Left kidney (tissue), 1 donor: ENCODE measurements at regions not wholly inside any gene's neighbourhood (a gene's known extent, or its start where the extent isn't known, plus 50 kb on each side); places are given as distances from the start of the nearest gene placed in this dataset.

Experiments
- DNase-seq: peaks from one replicate; pipeline ENCODE4 v3.0.0-alpha.2; 2013

DNA sequence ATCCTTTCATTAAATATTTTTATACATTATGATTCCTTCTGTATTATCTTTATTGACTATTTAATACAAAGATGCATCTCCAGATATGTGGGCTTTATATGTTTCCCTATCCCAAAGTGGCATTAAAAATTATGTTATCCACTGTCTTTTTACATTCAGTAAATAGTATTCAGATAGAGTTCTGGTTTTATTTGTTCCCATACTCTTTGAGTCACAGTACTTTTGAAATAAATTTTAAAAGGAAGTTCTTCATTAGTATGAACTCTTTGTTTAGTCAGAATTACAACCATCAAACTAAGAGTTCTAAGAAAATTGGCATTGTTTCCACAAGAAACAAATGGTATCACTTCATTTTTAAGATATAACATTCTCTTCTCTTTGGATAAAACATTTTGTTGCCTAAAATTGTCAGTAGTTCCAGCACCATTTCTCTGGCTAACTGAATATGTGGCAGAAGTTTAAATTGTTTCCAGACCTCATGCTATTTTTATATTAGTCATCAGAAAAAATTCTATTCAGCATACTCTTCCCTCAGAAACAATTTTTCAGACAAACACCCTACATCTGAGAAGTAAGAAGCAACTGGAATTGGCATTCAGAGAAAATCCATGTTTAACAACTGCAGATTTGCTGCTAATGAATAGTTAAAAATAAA is 88.5 kb upstream of the COL5A2 start:
- DNase-seq = no peak

GRCh38 chr2:189268763-189269162 is 89.2 kb upstream of the COL5A2 start:
- no peak for DNase-seq

GRCh38 chr2:189273734-189274133 is 94.2 kb upstream of the COL5A2 start:
- no peak for DNase-seq

DNA sequence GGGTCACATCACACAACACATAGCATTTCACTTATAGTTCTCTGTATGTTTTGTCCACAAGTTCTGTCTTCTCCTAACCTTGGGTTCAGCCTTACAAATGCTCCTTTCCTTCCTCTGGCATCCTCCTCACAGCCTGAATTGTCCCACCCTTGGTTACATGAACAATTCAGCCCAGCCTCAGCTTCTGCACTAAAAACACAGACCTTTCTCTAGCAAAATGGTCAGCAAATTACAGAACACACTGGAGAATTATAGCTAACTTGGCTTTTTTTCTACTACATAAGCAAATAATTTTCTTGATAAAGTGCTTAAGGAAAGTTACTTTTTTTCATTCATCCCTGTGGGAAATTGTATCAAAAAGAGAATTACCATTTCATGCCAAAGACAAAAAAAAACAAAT is 94.8 kb upstream of the COL5A2 start:
- DNase-seq = no peak

DNA sequence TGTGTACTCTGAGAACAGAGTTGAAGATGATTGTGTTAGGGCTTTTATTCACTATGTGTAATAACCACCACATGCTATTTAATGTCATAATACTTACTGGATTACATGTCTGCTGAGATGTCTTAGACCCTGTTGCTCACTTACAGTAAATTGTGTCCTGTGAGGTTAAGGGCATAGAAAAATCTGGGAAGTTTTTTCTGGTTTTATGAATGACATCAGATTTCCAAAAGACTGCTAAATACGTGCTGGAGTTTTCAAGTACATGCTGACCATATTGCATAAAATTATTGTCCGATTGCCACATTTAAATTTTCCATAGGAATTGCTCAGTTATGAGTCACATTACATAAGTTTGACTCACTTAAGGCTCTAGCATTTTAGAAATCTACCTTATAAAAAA is 96.7 kb upstream of the COL5A2 start:
- no peak for DNase-seq

DNA sequence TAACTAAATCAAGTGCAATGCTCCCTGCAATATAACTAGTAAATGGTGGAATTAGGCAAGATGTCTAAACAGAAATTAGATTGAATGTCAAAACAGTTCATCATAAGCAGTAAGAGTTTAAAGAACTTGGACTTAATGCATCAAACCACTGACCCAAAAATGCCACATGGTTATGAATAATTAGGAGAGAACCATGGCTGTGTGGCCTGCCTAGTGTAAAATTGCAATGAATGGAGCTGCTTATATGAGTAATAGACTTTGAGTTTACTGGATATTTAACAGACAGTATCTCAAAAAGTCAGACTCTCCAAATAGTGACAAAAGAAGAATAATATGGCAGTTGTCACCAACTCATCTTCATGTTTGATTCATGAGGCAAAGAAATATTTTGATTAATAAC is 101.6 kb upstream of the COL5A2 start:
- no peak for DNase-seq

- DNase-seq = no peak
Measured at GRCh38 chr2:189285349-189285748, 105.8 kb upstream of the COL5A2 start.

DNA sequence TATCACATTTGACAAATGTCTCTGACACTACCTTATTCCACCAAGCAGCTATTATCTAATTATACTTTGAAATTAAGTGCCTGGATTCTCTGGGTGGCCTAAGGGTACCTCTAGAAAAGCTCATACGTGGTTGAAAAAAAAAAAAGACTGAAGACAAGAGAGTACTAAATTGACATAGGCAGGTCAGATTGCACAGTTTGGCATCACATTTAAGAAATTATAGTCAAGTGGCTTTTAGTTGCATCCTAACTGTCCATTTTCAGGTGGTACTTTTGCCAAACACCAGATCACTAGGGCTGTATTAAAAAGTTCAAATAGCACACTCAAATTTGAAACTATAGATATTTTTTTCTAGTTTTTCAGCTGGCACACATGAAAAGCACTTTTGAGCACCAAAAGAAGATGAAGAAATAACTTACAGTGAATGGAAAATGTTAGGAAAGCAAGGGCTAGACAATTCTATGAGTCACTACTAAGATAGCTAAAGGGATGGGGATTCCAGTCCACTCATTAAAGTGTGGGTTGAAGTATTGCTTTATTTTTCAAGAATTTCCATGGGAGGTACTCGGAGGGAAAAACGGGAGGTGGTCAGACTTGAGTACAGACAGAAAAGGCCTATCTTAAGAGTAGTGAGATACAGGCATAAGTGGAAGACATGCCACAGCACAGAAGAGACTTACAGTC is 106.5 kb upstream of the COL5A2 start:
- DNase-seq = no peak

- no peak for DNase-seq
Measured at GRCh38 chr2:189287363-189287762, 107.8 kb upstream of the COL5A2 start.

DNA sequence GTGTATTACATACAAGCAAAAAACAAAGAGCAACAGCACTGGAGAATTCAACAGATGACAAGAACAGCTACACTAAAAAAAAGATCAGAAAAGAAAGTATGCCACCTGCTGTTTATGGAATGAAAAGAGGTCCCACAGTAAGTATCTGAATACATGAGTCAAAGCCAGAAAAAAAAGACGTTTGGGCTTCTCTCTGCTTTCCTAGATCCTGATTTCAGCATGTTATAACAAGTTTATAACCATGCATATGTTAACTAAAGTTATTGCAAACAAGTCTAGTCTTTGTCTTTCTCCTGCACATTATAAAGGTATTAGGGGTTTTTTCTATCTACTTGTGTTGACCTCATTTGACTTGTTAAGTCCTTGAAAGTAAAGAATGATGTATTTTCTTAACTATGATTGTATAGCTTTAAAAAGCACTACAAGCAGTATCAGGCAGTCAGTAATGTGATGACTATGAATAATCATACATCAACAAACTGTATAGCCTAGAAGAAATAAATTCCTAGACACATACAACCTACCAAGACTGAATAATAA is 108.5 kb upstream of the COL5A2 start:
- peak; percentile 55 for DNase-seq

DNA sequence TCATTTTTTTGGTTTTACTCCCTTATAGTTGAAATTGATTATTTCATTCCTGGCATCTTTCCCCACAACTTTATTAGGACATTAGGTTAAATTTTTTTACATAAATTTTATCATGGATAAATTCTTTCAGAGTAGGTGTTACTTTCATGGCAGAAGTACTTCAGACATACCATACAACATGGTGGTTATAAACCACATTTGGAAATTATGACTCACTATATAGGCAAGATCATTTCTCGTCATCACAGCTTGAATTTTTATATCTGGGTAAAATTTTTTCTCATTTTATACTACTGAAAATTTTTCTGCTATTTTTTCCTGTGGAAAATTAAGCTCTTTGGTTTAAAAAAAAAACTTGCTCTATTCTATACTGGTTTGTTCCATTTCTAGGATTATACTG is 111.9 kb upstream of the COL5A2 start:
- no peak for DNase-seq

DNA sequence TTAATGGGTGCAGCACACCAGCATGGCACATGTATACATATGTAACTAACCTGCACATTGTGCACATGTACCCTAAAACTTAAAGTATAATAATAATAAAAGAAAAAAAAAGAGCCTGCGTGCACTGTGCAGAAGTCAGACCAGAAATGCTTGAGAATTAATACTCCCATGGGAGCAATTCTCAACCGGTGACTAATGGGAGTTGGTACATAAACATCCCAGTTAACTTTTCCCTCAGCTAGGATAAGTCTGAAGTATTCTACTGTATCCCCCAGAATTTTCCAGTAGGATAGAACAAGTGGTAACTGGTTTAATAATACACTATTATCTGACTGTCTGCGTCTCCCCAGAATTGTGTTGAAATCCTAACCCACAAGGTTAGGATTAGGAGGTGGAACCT is 113.6 kb upstream of the COL5A2 start:
- DNase-seq = no peak

DNA sequence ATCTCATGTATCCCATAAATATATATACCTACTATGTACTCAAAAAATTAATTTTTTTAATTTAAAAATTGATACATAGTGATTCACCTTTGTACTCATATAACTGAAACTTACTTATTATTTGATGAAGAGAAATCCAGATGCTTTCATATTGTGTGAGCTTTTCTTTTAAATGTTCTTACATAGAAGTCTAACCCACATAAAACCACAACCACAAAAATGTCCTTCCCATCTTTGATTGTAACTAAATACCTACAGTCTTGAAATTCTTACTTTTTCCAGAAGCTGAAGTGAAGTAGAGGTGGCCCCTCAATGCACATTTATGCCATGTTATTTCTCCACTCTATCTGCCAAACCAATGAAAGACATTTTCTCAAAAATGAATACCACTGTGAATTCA is 117.9 kb upstream of the COL5A2 start:
- no peak for DNase-seq

DNA sequence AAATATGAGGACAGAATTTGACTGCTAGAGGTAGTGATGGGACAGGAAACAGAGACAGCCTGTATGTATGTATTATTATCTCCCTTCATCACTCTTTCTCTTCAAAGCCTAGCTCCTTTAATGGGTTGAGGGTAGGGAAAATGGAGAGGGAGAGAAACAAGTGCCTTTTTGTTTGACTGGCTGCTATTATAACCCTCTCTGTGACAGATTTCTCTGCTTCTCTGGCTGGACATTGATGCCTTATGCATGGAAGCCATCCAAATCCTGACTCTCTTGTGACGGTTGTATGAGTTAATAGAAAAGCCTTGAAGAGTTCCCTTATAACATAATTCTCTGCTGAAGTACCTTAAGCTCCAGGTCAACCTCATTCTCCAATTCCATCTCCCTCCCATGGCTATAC is 118.5 kb upstream of the COL5A2 start:
- no peak for DNase-seq

DNA sequence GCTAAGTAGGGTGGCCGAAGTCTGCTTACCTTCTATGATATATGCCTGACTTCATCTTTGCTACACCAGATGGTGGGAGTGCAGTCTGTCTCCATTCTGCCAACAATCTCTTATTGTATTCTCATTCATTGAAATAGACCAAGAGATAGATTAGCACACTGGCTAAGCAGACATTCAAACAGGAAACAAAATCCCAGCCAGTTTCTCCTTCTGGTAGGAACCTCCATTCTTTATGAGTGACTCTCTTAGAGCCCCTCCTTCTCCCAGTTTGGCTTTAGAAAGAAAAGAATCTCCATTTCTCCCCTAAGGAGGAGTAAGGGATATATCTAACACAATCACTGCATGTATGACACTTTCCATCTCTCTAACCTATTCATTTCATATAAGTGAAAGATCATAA is 118.9 kb upstream of the COL5A2 start:
- no peak for DNase-seq

DNA sequence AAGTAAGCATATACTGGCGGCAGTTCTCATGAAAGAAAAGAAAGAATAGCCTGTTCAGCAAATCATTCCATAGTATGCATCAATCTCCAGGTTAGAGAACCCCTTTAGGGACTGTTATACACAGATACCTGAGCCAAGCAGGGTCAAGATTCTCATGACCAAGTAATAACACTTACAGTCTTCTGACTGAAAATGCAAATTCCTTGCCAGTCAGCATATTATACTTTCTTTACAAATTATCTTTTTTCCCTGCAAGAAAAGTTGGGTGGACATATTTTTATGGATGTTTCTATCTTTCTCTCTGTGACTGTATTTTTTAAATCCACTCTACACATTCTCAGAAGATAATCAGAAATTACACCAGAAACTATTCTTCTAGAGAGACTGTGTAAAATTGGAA is 120.4 kb upstream of the COL5A2 start:
- DNase-seq = no peak

GRCh38 chr2:189300916-189301315 is 121.4 kb upstream of the COL5A2 start:
- no peak for DNase-seq

DNA sequence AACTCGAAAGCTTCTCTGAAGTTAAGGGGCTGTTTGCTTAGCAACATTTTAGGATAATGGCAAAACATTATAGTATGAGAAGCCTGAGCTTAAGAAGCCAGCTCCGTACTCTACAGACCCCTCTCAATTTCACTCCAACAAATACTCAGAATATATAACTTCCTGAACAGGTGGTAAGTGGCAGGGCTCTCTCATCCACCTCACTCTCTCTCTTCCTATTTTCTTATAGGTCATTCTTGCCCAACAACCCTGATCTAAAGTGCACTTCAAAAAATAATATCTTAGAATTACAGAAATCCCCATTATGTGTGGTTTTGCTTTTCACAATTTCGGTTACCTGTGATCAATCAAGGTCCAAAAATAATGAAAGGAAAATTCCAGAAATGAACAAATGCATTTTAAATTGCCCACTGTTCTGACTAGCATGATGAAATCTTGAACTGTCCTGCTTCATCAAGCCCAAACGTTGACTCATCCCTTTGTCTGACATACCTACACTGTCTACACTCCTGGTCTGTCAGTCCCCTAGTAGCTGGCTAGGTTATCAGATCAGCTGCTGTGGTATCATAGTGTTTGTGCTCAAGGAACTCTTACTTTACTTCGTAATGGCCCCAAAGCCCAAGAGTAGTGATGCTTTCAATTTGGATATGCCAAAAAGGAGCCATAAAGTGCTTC is 122.8 kb upstream of the COL5A2 start:
- DNase-seq = no peak

GRCh38 chr2:189304360-189304759 is 124.8 kb upstream of the COL5A2 start:
- no peak for DNase-seq

GRCh38 chr2:189305291-189305943 is 125.9 kb upstream of the COL5A2 start:
- DNase-seq = no peak

GRCh38 chr2:189306525-189306924 is 127.0 kb upstream of the COL5A2 start:
- no peak for DNase-seq

DNA sequence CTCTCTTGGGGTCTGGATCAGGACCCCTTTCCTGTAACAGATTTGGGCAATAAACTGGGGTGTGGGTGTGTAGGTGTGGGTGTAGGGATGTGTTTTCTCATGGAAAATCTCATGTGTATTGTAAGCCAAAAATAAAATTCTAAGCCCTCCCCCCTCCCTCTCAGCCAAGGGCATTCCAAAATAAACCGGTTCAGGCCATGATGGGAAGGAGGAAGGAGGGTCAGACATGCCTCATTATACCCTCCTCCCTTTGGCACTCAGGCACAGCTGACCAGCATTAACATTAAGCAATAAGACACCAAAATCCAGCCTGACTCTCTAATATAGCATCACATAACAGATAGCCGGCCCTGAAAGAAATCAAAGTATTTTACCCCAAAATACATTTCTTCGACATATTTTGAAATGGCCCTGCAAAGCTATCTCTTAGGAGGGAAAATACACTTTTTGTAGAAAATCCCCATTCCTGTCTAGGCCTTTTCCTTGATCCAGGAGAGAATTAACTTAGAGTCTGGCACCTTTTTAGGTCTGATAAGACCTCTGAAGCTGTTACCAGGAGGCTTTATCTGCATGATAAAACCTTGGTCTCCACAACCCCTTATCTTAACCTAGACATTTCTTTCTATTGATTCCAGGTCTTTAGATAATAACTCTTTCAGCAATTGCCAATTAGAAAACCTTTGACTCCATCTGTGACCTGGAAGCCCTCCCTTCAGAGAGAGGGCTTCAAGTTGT is 128.7 kb upstream of the COL5A2 start:
- no peak for DNase-seq
